Superior temporal gyrus (tissue), 1 donor: ENCODE measurements at regions not wholly inside any gene's neighbourhood (a gene's known extent, or its start where the extent isn't known, plus 50 kb on each side); places are given as distances from the start of the nearest gene placed in this dataset.

Experiments
- DNase-seq: peaks from one replicate; pipeline ENCODE4 v3.0.0-alpha.2; 2016; ENCODE audit errors: extremely low spot score

DNA sequence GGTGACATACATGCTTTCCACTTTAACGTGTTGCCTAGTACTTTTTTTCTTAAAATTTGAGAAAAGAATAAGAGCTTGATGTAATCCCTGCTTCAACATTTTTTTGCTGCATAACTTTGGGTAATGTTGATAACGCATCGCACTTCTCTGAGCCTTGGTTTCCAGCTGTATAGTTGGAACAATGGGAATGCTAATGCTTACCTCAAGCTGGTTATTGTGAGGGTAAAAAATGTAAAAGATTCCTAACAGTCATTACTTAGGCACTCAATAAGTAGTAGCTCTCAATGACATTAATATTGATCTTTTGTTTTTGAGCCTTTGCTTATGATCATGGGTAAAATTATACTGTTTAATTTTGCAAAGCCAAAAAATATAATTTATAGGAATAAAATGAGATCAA is 683.3 kb upstream of the CXADR start:
- DNase-seq, result no peak

DNA sequence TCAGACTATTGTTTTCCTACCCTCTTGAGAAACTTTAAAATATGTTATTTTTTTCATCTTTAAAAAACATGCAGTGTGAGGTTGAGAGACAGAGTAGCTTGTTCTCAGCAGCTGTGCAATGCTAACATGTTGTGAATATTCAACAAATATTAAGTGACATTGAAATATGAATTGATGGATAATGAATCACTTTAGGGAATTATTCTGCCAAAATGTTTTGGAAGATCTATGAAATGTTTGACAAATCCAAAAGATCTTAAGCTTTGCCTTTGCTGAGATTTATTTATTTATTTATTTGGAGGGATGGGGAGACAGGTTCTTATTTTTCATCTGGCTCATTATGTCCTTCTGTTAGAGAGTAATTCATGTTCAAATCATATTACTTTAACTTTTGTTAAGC is 680.1 kb upstream of the CXADR start:
- no peak for DNase-seq

DNA sequence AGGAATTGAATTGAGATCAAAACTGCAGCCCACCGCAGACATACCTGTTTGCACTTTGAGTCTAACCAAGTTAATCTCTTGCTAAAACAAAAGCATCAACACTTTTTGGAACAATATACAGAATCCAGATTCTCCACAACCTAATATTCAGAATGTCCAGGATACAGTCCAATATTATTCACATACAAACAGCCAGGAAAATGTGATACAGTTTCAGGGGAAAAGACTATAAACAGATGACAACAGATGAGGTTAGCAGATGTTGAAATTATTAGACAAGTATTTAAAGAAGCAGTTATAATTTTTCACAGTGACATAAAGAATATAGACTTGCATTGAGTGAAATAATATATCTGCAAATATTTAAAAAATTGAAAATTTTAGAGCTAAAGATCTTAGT is 678.1 kb upstream of the CXADR start:
- DNase-seq, result no peak

DNA sequence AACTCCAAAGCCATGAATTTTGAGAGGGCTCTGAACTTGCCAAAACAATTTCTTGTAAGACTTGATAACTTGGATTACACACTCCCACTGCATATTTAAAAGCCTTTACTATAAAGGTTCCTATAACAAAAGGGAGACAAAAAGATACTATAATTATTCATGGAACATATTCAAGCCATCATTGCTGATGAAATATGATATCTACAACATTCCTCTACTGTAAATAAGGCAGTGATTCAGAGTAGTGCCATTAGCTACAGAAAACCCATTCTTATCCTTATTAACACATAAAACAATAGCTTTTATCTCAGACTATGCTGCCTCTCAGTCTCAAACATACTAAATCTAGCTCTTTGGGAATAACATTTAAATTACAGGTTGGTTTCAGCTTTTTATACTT is 675.5 kb upstream of the CXADR start:
- DNase-seq, result no peak

DNA sequence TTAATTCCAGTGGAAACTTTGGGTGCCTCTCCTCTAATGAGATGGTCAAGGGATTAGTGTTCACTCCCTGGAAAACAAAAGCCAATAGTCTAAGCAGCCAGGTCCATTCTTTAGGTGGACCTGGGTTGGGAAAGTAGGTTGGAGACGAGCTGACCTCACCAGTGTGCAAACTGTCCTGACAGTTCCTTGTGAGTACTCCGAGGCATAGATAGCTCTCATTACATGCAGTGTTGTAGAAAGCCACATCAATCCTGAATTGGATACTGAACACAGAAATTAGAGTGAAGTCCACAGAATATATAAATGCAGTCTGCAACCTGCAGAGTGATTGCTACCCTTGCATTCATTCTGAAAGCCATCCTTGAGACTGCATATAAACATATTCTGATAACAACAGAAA is 675.1 kb upstream of the CXADR start:
- DNase-seq, result no peak

DNA sequence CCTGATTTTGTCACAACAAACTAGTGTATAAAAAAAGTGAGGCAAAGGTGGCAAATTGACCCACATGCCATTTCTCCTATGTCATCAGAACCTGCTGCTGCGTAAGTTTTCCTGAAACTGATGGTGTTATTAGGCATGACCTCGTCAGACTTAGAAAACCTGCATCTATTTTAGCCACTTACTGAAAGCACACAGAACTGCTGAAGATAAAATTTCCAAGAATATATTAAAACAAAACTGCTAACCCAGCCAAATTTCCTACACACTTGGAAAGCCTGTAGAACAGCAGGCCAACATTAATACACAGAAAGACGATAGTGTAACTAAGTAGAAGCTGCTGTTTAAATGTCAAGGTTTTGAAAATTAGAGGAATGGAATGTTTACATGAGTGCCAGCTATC is 674.5 kb upstream of the CXADR start:
- no peak for DNase-seq

DNA sequence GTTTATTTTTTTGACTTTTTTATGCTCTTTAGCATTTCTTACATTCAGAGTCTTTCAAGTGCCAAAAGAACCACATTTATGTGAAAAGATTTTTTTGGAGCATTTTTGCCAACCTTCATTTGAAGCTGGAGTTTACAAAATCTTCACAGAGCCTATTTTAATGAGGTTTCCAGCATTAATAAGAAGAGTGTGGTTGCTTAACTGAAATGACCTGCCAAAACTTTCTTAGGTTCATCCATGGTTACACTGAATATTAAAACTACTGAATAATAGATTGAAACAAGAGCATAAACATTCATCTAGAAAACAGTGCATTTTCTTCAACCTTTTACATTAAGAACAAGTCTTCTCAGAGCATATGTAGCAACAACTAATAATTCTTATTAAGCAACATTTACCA is 672.3 kb upstream of the CXADR start:
- DNase-seq, result no peak

DNA sequence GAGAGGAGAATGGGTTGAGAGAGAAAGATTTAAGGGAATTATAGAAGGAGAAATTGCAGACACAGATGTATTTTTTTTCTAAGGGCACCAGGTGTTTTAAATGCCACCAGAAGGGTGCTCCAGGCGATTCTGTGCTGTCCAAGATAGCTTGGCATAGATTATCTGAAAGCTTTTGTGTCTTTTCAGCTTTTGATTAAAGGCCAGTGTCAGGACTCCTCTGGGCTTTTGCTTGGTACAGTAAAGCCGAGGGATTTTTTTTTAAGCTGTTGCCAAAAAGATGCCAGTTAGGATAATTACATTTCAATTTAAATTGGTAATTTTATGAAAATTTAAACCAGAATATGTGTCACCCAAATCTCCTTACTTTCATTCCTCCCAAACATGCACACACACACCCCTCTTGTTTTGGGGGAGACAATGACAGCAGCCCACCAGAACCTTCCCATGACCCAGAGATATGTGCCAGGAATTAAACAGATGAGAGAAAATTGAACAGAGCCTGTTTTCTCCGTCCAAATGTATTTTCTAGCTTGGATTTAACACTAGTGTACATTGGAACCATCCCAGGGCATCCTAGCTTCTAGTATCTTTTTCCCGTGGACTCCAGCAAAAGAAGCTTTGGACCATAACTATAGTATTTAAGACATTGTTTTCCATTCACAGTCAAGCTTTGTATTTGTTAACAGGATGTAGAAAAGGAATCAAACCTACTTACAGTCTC is 670.7 kb upstream of the CXADR start:
- peak; percentile 34 for DNase-seq

DNA sequence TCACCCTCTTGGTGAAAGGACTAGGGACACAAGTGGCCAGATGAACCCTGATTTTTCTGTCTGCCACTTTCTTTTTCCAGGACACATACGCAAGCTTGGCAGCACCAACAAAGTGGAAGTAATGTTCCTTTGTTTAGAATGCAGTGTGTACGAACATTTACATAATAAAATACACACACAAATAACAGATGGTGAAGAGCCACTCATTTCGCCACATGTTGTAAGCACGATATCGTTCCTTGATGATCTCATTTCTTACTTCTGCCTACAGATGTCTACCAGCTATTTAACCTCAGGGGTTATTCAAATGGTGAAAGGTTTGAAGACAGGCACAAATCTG is 670.2 kb upstream of the CXADR start:
- DNase-seq, result no peak

DNA sequence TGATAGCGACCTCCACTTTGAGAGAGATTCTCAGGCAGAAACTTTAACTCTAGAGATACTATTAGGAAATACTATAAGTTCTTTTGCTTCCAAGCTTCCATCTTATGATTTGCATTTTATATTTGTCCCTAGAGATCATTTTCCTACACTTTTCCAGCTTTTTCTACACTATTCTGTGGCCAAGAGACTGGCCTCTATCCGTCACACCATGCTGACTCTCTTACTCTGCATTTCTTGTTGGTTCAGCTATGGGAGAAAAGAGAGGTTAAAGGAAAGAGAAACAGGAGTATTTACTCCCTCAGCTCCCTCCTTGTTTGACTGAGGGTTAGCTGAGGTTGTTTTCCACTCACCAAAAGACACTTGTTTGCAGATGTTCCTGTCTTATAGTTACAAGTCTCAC is 665.6 kb upstream of the CXADR start:
- DNase-seq, result no peak

DNA sequence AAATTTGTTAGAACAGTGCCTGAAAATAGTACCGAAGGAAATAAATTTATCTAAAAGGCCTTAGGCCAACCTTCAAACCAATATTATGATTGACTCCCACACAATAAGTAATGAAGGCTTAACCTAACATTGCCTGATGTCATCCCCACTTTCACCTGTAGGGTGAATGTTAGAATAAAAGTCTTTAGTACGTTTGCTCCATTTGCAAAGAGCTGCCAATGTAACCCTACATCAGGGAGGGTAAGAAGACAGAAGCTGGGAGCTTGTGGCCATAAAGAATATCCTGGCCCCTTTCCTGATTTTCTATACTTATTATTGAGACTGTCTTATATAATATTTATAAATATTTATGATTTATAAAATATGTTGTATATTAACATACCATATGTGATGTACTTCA is 661.8 kb upstream of the CXADR start:
- no peak for DNase-seq

DNA sequence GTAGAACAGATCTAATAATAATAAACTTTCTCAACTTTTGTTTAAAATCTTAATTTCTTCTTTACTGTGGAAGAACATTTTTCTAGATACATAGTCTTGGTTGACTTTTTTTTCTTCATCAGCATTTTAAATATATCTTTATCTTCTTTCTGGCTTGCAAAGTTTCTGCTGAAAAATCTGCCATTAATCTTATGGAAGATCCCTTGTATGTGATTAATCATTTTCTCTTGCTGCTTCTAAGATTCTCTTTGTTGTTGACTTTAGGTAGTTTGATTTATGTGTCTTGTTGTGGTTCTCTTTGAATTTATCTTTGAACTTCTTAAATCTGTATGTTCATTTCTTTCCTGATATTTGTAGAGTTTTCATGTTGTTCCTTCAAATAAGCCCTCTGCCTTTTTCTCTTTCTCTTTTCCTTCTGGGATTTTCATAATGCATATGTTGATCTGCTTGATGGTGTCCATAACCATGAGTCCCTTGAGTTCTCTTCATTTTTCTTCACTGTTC is 657.6 kb upstream of the CXADR start:
- DNase-seq, result no peak

DNA sequence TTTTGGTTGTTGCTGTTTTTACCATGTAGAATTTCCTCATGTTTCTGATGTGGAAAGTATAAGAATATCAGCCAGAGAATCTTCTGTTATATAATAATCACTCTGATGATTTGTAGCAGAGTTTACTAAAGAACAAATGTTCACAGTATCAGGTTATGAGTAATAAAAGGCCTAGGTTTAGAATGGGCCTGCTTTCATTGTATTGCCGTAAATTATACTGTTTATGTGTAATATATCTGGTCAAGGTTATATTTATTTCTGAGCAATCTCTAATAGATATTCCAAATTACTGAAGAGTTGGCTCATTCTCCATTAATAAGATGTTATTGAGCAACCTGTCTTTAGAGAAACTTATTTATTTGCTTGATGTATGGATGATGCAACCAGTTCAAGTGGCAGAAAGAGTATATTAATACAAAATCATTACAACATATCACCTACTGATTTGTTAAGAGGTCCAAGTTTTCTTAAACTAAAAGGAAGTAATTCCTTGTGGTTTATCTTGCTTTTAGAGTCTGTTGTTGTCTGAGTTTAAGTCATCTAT is 649.4 kb upstream of the CXADR start:
- DNase-seq, result no peak

DNA sequence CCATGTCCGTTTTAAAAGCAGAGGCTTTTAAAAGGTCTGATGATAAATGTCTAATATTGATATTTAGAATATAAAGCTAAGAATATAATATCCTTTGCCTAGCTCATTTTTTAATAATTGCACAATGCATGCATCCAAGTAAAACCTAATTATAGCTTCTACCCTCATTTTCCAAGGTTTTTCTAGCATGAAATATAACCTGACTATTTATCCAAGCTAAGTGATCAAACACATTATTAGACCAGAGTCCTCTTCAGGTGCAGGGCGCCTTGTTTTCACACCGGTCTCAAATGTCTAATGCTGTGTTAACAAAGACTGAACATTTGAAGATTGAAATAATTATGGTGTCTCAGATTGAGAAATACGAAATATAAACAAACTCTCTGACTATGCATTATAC is 648.9 kb upstream of the CXADR start:
- no peak for DNase-seq

DNA sequence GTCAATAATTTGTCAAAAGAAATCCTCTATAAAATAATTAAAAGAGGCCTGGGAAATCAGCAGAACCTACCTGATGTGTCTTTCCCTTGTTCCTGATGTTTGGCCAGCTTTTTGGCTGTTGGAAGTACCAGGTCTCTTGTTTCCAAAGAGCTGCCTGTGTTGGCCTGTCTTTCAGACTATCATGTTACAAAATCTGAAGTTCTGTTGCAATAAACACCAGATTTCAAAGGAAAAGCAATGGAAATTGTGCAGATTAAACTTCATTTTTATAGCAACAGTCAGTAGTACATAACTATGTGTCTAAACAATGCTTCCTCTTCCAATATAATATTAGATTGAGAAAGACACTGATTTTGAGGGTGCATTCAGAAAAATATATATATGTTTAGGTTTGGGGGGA is 647.2 kb upstream of the CXADR start:
- no peak for DNase-seq

DNA sequence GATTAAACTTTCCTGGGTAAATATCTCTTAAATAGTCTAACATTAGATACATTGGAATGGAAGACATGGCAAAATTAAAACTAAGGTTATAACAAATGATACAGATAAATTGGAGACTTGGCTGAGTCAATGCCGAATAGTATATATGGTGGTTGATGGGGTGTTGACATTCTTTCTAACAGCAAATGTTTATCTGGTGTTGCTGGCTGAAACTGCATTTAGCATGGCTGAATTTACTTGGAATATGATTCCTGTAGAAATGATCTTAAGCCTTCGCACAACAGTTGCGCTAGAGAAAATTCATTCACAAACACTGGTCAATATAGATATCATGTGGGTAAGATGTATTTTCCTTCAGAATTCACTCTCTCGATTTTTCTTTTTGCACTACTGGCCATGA is 646.0 kb upstream of the CXADR start:
- DNase-seq, result no peak

DNA sequence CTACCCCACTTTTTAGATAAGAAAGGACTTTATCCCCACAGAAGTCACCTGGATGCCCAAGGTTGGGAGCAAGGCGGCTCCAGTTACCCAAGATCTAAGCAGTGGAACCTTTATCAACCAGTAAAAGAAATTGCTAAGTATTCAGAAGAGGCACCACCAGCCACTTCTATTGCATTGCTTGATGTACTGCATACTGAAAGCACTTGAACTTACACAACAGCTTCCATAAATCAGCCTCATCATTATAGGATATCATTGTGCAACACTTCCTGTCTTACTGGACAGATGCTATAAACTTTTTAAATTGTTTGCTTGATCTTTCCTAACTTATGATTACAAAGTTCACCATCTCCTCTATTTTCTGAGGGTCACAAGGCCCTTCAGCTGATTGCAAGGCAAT is 642.7 kb upstream of the CXADR start:
- no peak for DNase-seq

DNA sequence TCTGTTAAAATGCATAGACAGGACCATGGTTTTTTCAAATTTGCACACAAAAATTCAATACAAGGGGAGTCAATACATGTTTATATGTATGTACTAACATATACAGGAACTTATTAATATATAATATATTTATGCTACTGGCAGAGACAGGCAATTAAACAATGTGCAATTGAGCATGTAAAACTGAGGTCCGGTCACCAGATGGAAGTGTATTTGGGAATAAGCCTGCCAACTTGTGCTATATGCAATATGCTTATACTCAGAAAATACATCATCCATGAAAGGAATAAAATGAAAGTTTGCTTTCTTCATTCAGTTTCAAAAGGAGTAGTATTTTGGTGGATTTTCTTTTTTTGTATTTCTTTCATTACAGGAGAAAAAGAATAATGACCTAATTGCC is 640.2 kb upstream of the CXADR start:
- no peak for DNase-seq

DNA sequence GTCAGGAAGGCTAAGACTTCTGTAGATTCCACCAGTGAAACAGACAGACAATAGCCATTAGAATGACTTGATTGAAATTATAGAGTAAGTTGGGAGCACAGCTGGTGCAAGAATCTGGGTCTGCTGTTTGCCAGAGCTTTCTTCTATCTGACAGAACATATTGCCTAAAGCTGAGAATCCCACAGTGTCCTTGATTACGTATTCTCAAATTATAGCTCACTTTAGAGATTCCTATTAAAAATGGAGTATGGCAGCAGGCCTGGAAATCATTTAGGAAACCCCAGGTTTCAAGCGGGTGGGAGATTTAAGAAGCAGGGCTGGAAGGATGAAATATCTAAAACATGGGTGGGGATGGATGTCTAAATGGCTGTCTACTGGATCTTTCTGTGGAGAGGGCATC is 639.7 kb upstream of the CXADR start:
- no peak for DNase-seq

DNA sequence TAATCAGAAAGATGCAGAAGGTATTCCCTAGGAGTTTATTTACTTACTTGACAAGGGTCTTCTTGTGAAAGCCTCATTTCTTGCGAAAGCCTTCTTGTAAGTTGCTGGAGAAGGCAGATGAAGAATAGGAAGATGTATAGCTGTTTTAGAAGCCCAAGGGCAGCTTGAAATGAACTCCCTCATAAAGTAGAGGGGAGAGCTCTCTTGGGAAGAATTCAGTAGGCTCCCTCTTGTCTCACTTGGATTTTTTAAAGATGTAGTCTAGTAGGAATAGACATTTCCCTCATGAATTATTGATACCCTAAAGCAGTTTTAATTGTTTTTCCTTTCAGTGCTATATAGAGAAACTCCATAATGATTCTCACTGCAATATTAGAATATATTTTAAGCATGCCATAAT is 639.2 kb upstream of the CXADR start:
- DNase-seq, result no peak

DNA sequence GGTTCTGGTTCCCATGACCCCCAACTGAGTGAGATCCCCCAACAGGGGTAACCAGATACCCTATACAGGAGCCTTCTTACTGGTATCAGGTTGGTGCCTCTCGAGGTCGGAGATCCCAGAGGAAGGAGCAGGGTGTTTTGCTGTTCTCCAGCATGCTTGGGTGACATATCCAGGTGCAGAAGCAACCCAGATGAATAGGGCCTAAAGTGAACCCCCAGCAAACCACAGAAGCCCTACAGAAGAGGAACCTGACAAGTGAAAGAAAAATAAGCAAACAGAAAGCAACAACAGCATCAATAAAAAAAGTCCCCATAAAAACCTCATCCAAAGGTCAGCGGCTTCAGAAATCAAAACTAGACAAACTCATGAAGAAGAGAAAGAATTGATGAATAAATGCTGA is 633.4 kb upstream of the CXADR start:
- DNase-seq, result no peak

DNA sequence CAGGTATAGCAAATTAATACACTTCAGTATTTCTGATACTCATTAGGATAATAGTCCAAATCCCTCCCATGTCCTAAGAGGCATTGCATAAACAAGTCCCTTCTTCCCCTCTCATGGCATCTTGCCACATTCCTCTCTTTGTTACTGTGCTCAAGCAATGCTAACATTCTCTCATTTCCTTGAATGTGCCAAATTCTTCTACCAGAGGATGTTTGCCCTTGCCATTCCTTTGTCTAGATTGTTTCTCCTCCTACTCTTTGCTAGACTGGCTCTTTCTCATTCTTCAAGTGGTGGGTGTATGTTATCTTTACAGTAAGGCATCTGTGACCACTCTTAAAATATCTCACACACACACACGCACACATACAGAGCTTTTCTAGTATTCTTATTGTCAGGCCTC is 621.0 kb upstream of the CXADR start:
- DNase-seq, result no peak

DNA sequence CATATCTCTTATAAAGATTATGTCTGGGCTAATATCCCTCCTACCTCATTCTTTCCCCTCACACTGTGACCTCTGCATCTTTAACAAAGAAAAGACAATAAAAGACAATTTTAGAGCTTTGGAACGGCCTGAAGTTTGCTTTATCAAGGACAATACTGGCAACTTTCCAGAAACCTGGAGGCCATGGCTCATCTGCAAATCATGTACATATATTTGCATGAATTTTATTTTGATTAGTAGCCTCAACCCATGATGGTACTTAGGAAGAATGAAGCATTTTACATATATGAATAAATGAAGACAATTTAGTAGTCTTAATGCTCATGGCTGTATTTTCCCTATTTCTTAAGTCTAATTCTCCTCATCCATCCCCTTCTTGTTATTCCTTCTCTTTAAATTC is 612.2 kb upstream of the CXADR start:
- no peak for DNase-seq

DNA sequence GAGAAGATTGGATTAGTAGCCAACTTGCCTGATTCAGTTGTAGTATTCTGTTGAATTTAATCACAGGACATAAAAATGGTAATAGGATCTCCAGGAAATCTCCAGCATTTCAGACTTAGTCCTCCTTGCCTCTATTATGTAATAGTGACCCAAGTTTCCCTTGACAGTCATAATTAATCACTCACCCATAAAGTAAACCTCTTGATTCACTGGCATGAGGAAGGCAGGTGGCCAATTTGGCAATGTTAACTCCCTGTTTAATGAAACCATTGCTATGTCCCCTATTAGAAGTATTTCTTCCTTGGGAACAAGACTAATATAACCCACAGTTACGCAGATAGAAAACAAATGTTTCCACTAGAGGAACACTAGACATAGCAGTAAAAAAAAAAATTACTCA is 604.8 kb upstream of the CXADR start:
- no peak for DNase-seq
